ENCODE measurements at regions not wholly inside any gene's neighbourhood (a gene's known extent, or its start where the extent isn't known, plus 50 kb on each side); places are given as distances from the start of the nearest gene placed in this dataset.
"Not testable (repeated sequence)": the region's sequence is repeated elsewhere in the genome, so short reads cannot be mapped to it uniquely, and the experiment has no call there.

- Mint-ChIP-seq H3K27ac (no peak overlapping the region), H3K4me1 (no peaks in the 10 kb centered on the region), H3K4me3 (no peak overlapping the region), H3K9me3 (peaks cover 3 to 7% of the 10 kb centered on the region in 2 donors), H3K27me3 (no peaks in the 10 kb centered on the region)
- ATAC-seq: no peak
- no peak for DNase-seq
Observed at GRCh38 chr14:29982171-29982570, 54.5 kb upstream of the PRKD1 start.

- DNase-seq: no peak
- H3K4me3 Mint-ChIP-seq: no peak overlapping the region
- H3K27ac Mint-ChIP-seq: no peak overlapping the region
- no peaks in the 10 kb centered on the region for H3K27me3 Mint-ChIP-seq
- ATAC-seq: no peak
- no peaks in the 10 kb centered on the region for H3K4me1 Mint-ChIP-seq
- no peaks in the 10 kb centered on the region for H3K9me3 Mint-ChIP-seq
Observed at GRCh38 chr14:29982993-29983392, 55.3 kb upstream of the PRKD1 start.

GRCh38 chr14:29990344-29990857, 62.8 kb upstream of the PRKD1 start:
- not testable (repeated sequence) for H3K4me3 Mint-ChIP-seq, H3K4me1 Mint-ChIP-seq, ATAC-seq, DNase-seq, H3K27me3 Mint-ChIP-seq, H3K27ac Mint-ChIP-seq, H3K9me3 Mint-ChIP-seq

GRCh38 chr14:29990993-29991392, 63.3 kb upstream of the PRKD1 start:
- Mint-ChIP-seq H3K27ac (no peak overlapping the region), H3K27me3 (no peaks in the 10 kb centered on the region), H3K4me1 (no peaks in the 10 kb centered on the region), H3K9me3 (peaks cover 0 to 7% of the 10 kb centered on the region in 2 donors), H3K4me3 (no peak overlapping the region)
- no peak for ATAC-seq
- no peak for DNase-seq

- Mint-ChIP-seq H3K4me1 (no peaks in the 10 kb centered on the region), H3K27ac (no peak overlapping the region), H3K4me3 (no peak overlapping the region), H3K9me3 (peaks cover 0 to 7% of the 10 kb centered on the region in 2 donors), H3K27me3 (no peaks in the 10 kb centered on the region)
- ATAC-seq (no peak), DNase-seq (no peak)
Observed at GRCh38 chr14:29993143-29993542, 65.5 kb upstream of the PRKD1 start.

GRCh38 chr14:29999013-29999539, 71.4 kb upstream of the PRKD1 start:
- ATAC-seq (no peak), DNase-seq (no peak)
- Mint-ChIP-seq H3K4me1 (no peaks in the 10 kb centered on the region), H3K27ac (no peak overlapping the region), H3K4me3 (no peak overlapping the region), H3K27me3 (no peaks in the 10 kb centered on the region), H3K9me3 (peaks cover 0 to 11% of the 10 kb centered on the region in 2 donors)

- ATAC-seq: no peak
- Mint-ChIP-seq H3K4me3 (no peak overlapping the region), H3K27me3 (no peaks in the 10 kb centered on the region), H3K4me1 (no peaks in the 10 kb centered on the region), H3K9me3 (peaks cover 4 to 8% of the 10 kb centered on the region in 2 donors), H3K27ac (no peak overlapping the region)
- no peak for DNase-seq
Observed at GRCh38 chr14:30002859-30003258, 75.2 kb upstream of the PRKD1 start.

- no peaks in the 10 kb centered on the region for H3K4me1 Mint-ChIP-seq
- peaks cover 4 to 8% of the 10 kb centered on the region in 2 donors for H3K9me3 Mint-ChIP-seq
- no peak overlapping the region for H3K4me3 Mint-ChIP-seq
- DNase-seq (no peak), ATAC-seq (no peak)
- H3K27ac Mint-ChIP-seq: no peak overlapping the region
- no peaks in the 10 kb centered on the region for H3K27me3 Mint-ChIP-seq
Observed at GRCh38 chr14:30005114-30005808, 77.6 kb upstream of the PRKD1 start.

- Mint-ChIP-seq H3K4me3 (no peak overlapping the region), H3K4me1 (no peaks in the 10 kb centered on the region), H3K27ac (no peak overlapping the region), H3K9me3 (peaks cover 4 to 8% of the 10 kb centered on the region in 2 donors), H3K27me3 (no peaks in the 10 kb centered on the region)
- no peak for DNase-seq
- ATAC-seq: no peak
Observed at GRCh38 chr14:30006695-30007094, 79.0 kb upstream of the PRKD1 start.

GRCh38 chr14:30015489-30015888, 87.8 kb upstream of the PRKD1 start:
- H3K27me3 Mint-ChIP-seq: no peaks in the 10 kb centered on the region
- H3K9me3 Mint-ChIP-seq: peaks cover 15 to 17% of the 10 kb centered on the region in 2 donors
- H3K4me3 Mint-ChIP-seq: no peak overlapping the region
- no peak overlapping the region for H3K27ac Mint-ChIP-seq
- no peak for ATAC-seq
- H3K4me1 Mint-ChIP-seq: no peaks in the 10 kb centered on the region
- no peak for DNase-seq

GRCh38 chr14:30016002-30016401, 88.4 kb upstream of the PRKD1 start:
- Mint-ChIP-seq H3K27me3 (no peaks in the 10 kb centered on the region), H3K4me1 (no peaks in the 10 kb centered on the region), H3K27ac (no peak overlapping the region), H3K4me3 (no peak overlapping the region), H3K9me3 (peaks cover 15 to 17% of the 10 kb centered on the region in 2 donors)
- DNase-seq (no peak), ATAC-seq (no peak)

- ATAC-seq (no peak), DNase-seq (no peak)
- H3K27ac Mint-ChIP-seq: no peak overlapping the region
- peaks cover 13 to 15% of the 10 kb centered on the region in 2 donors for H3K9me3 Mint-ChIP-seq
- H3K4me3 Mint-ChIP-seq: no peak overlapping the region
- no peaks in the 10 kb centered on the region for H3K4me1 Mint-ChIP-seq
- H3K27me3 Mint-ChIP-seq: no peaks in the 10 kb centered on the region
Observed at GRCh38 chr14:30017370-30017993, 89.8 kb upstream of the PRKD1 start.

GRCh38 chr14:30020271-30020670, 92.6 kb upstream of the PRKD1 start:
- no peaks in the 10 kb centered on the region for H3K4me1 Mint-ChIP-seq
- no peak overlapping the region for H3K27ac Mint-ChIP-seq
- DNase-seq (no peak), ATAC-seq (no peak)
- no peaks in the 10 kb centered on the region for H3K27me3 Mint-ChIP-seq
- no peak overlapping the region for H3K4me3 Mint-ChIP-seq
- H3K9me3 Mint-ChIP-seq: peaks cover 15 to 20% of the 10 kb centered on the region in 2 donors

GRCh38 chr14:30020687-30021086, 93.0 kb upstream of the PRKD1 start:
- no peak for DNase-seq
- no peaks in the 10 kb centered on the region for H3K4me1 Mint-ChIP-seq
- no peak for ATAC-seq
- no peak overlapping the region for H3K4me3 Mint-ChIP-seq
- H3K27me3 Mint-ChIP-seq: no peaks in the 10 kb centered on the region
- no peak overlapping the region for H3K27ac Mint-ChIP-seq
- peaks cover 15 to 20% of the 10 kb centered on the region in 2 donors for H3K9me3 Mint-ChIP-seq

GRCh38 chr14:30023350-30023749, 95.7 kb upstream of the PRKD1 start:
- H3K9me3 Mint-ChIP-seq: peaks cover 10 to 27% of the 10 kb centered on the region in 2 donors
- not testable (repeated sequence) for DNase-seq, ATAC-seq, H3K4me1 Mint-ChIP-seq, H3K4me3 Mint-ChIP-seq, H3K27ac Mint-ChIP-seq, H3K27me3 Mint-ChIP-seq

GRCh38 chr14:30034152-30034551, 106.5 kb upstream of the PRKD1 start:
- H3K4me1 Mint-ChIP-seq: no peaks in the 10 kb centered on the region
- ATAC-seq (no peak), DNase-seq (no peak)
- H3K4me3 Mint-ChIP-seq: no peak overlapping the region
- H3K9me3 Mint-ChIP-seq: peaks cover 7 to 24% of the 10 kb centered on the region in 2 donors
- no peaks in the 10 kb centered on the region for H3K27me3 Mint-ChIP-seq
- H3K27ac Mint-ChIP-seq: no peak overlapping the region
